ENCODE measurements at regions not wholly inside any gene's neighbourhood (a gene's known extent, or its start where the extent isn't known, plus 50 kb on each side); places are given as distances from the start of the nearest gene placed in this dataset.
"Not testable (repeated sequence)": the region's sequence is repeated elsewhere in the genome, so short reads cannot be mapped to it uniquely, and the experiment has no call there.

- peak; percentile 51 for DNase-seq
Observed at GRCh38 chr3:150238995-150239619, 169.0 kb upstream of the TSC22D2 start.

GRCh38 chr3:150238048-150238802 is 169.9 kb upstream of the TSC22D2 start:
- DNase-seq = no peak

- no peak for DNase-seq
Observed at GRCh38 chr3:150237490-150237889, 170.6 kb upstream of the TSC22D2 start.

GRCh38 chr3:150236316-150237082 is 171.6 kb upstream of the TSC22D2 start:
- DNase-seq = no peak

- no peak for DNase-seq
Observed at GRCh38 chr3:150235799-150236198, 172.3 kb upstream of the TSC22D2 start.

- DNase-seq = peak; percentile 61
Observed at GRCh38 chr3:150232992-150233451, 175.1 kb upstream of the TSC22D2 start.

- no peak for DNase-seq
Observed at GRCh38 chr3:150230037-150230436, 178.1 kb upstream of the TSC22D2 start.

- not testable (repeated sequence) for DNase-seq
Observed at GRCh38 chr3:150228626-150229025, 179.5 kb upstream of the TSC22D2 start.

- DNase-seq = peak; percentile 28
Observed at GRCh38 chr3:150227839-150228238, 180.3 kb upstream of the TSC22D2 start.

GRCh38 chr3:150225986-150226385 is 182.1 kb upstream of the TSC22D2 start:
- no peak for DNase-seq

- no peak for DNase-seq
Observed at GRCh38 chr3:150223558-150223957, 184.5 kb upstream of the TSC22D2 start.

GRCh38 chr3:150222691-150223489 is 185.2 kb upstream of the TSC22D2 start:
- DNase-seq = peak; percentile 30

- DNase-seq = no peak
Observed at GRCh38 chr3:150221904-150222523, 186.1 kb upstream of the TSC22D2 start.

GRCh38 chr3:150220799-150221198 is 187.3 kb upstream of the TSC22D2 start:
- DNase-seq = no peak

GRCh38 chr3:150220041-150220440 is 188.1 kb upstream of the TSC22D2 start:
- DNase-seq = no peak

- no peak for DNase-seq
Observed at GRCh38 chr3:150218841-150219240, 189.3 kb upstream of the TSC22D2 start.

GRCh38 chr3:150218236-150218635 is 189.9 kb upstream of the TSC22D2 start:
- no peak for DNase-seq

- no peak for DNase-seq
Observed at GRCh38 chr3:150217691-150218090, 190.4 kb upstream of the TSC22D2 start.

GRCh38 chr3:150216866-150217600 is 191.1 kb upstream of the TSC22D2 start:
- no peak for DNase-seq

- DNase-seq = peak; percentile 44
Observed at GRCh38 chr3:150216041-150216811, 191.9 kb upstream of the TSC22D2 start.

GRCh38 chr3:150215616-150216015 is 192.5 kb upstream of the TSC22D2 start:
- DNase-seq = no peak
